Gastrocnemius medialis (tissue), 4 donors: ENCODE measurements at regions not wholly inside any gene's neighbourhood (a gene's known extent, or its start where the extent isn't known, plus 50 kb on each side); places are given as distances from the start of the nearest gene placed in this dataset.
"Not testable (repeated sequence)": the region's sequence is repeated elsewhere in the genome, so short reads cannot be mapped to it uniquely, and the experiment has no call there.

Experiments
- CTCF ChIP-seq, 5 experiments: fragments of 450-650 bp in 3 of 5; fragments of 200-600 bp in 2 of 5; sonication (generic) in 2 of 5; IDR thresholded peaks in 4 of 5; conservative IDR thresholded peaks in 1 of 5; 1 replicate in 4 of 5; 2 replicates in 1 of 5; pipeline ENCODE4 v1.5.1; 2016 to 2019; ENCODE audit warnings: antibody characterized with exemption in 5 of 5, mild to moderate bottlenecking in 3 of 5, moderate library complexity in 3 of 5
- POLR2A ChIP-seq, 2 donors: fragments of 450-650 bp; IDR thresholded peaks; one replicate each; pipeline ENCODE4 v1.6.1; 2017; ENCODE audit warnings: antibody characterized with exemption in 2 of 2, mild to moderate bottlenecking in 2 of 2, moderate library complexity in 2 of 2

DNA sequence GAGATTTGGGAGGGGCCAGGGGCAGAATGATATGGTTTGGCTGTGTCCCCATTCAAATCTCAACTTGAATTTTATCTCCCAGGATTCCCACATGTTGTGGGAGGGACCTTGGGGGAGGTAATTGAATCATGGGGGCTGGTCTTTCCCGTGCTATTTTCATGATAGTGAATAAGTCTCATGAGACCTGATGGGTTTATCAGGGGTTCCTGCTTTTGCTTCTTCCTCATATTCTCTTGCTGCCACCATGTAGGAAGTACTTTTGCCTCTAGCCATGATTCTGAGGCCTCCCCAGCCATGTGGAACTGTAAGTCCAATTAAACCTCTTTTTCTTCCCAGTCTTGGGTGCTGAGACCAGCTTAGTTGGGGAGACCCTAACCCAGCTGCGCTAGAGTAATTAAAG is 462.9 kb downstream of the REEP3 start:
- not testable (repeated sequence) for TF ChIP-seq CTCF (IDR thresholded peaks at IDR 0.05 in 4 of 5, conservative IDR thresholded peaks at IDR 0.05 in 1 of 5); POLR2A (IDR thresholded peaks at IDR 0.05)
